HEK293 (cell line): ENCODE measurements at regions not wholly inside any gene's neighbourhood (a gene's known extent, or its start where the extent isn't known, plus 50 kb on each side); places are given as distances from the start of the nearest gene placed in this dataset.

Source experiments
- CTCF ChIA-PET: fragments of 350-600 bp; formaldehyde crosslinking; extraction: SDS; loops from one replicate; lab custom pipeline; 2021; ENCODE audit warnings: antibody characterized with exemption; lab: Yijun Ruan, JAX
- POLR2A ChIA-PET: fragments of 300-600 bp; formaldehyde crosslinking; extraction: SDS; loops from one replicate; lab custom pipeline; 2020; ENCODE audit warnings: antibody characterized with exemption, inconsistent platforms; lab: Yijun Ruan, JAX
- H3K27ac ChIP-seq: fragments of 200-500 bp; sonication (Bioruptor generic); 2 replicates; pipeline ENCODE4 v1.5.1; 2014; ENCODE audit warnings: low read depth, low read length, control low read depth, inconsistent platforms; ENCODE audit errors: extremely low read depth
- H3K36me3 ChIP-seq, 2 experiments: fragments of 200-500 bp in 1 of 2; sonication (Bioruptor generic) in 1 of 2; 1 replicate in 1 of 2; 2 replicates in 1 of 2; pipeline ENCODE4 v1.5.1; 2014 to 2017; ENCODE audit warnings: inconsistent platforms in 2 of 2, low read length in 2 of 2; ENCODE audit not compliant: control insufficient read depth in 2 of 2, insufficient read depth in 1 of 2
- H3K4me1 ChIP-seq: fragments of 200-500 bp; sonication (Bioruptor generic); 2 replicates; pipeline ENCODE4 v1.5.1; 2014; ENCODE audit warnings: mild to moderate bottlenecking, low read length, inconsistent platforms; ENCODE audit not compliant: control insufficient read depth, insufficient read depth
- H3K4me3 ChIP-seq: 2 replicates; pipeline ENCODE4 v1.5.1; 2011; ENCODE audit warnings: low read depth, mild to moderate bottlenecking, control low read depth, low read length, moderate library complexity
- H3K9me3 ChIP-seq: fragments of 200-500 bp; sonication (Bioruptor generic); 2 replicates; pipeline ENCODE4 v1.5.1; 2014; ENCODE audit warnings: low read depth, low read length, inconsistent platforms; ENCODE audit not compliant: control insufficient read depth, insufficient read depth
- BCL11A ChIP-seq: fragments of 450-650 bp; formaldehyde crosslinking; IDR thresholded peaks from 2 replicates; pipeline ENCODE4 v1.5.1; 2016; ENCODE audit warnings: low read depth, missing biosample characterization, missing genetic modification characterization
- EGR2 ChIP-seq: fragments of 450-650 bp; formaldehyde crosslinking; IDR thresholded peaks from 2 replicates; pipeline ENCODE4 v1.5.1; 2016; ENCODE audit warnings: low read depth, missing biosample characterization, missing genetic modification characterization
- GLI2 ChIP-seq: fragments of 450-650 bp; formaldehyde crosslinking; IDR thresholded peaks from 2 replicates; pipeline ENCODE4; 2017; ENCODE audit warnings: missing biosample characterization, missing genetic modification characterization, low read depth, borderline replicate concordance
- GLIS2 ChIP-seq: fragments of 450-650 bp; formaldehyde crosslinking; IDR thresholded peaks from 2 replicates; pipeline ENCODE4 v1.5.1; 2016; ENCODE audit warnings: missing biosample characterization, missing genetic modification characterization
- KLF10 ChIP-seq: fragments of 450-650 bp; IDR thresholded peaks from 2 replicates; pipeline ENCODE4 v1.5.1; 2018; ENCODE audit warnings: missing biosample characterization, mild to moderate bottlenecking, missing genetic modification characterization
- KLF9 ChIP-seq: fragments of 450-650 bp; formaldehyde crosslinking; IDR thresholded peaks from 2 replicates; pipeline ENCODE4 v1.5.1; 2016; ENCODE audit warnings: missing biosample characterization, missing genetic modification characterization, low read depth
- WT1 ChIP-seq: fragments of 450-650 bp; formaldehyde crosslinking; IDR thresholded peaks from 2 replicates; pipeline ENCODE4 v1.5.1; 2016; ENCODE audit warnings: missing biosample characterization, missing genetic modification characterization
- ZBTB20 ChIP-seq: fragments of 450-650 bp; formaldehyde crosslinking; IDR thresholded peaks from 2 replicates; pipeline ENCODE4 v1.5.1; 2016; ENCODE audit warnings: missing biosample characterization, missing genetic modification characterization
- ZBTB21 ChIP-seq: fragments of 450-650 bp; formaldehyde crosslinking; IDR thresholded peaks from 2 replicates; pipeline ENCODE4 v1.5.1; 2017; ENCODE audit warnings: missing biosample characterization, missing genetic modification characterization
- ZBTB48 ChIP-seq: fragments of 450-650 bp; formaldehyde crosslinking; IDR thresholded peaks from 2 replicates; pipeline ENCODE4 v1.5.1; 2016; ENCODE audit warnings: missing biosample characterization, missing genetic modification characterization
- ZNF10 ChIP-seq: fragments of 450-650 bp; formaldehyde crosslinking; IDR thresholded peaks from 2 replicates; pipeline ENCODE4 v1.5.1; 2017; ENCODE audit warnings: missing biosample characterization, missing genetic modification characterization
- ZNF112 ChIP-seq: fragments of 450-650 bp; formaldehyde crosslinking; IDR thresholded peaks from 2 replicates; pipeline ENCODE4 v1.5.0; 2017; ENCODE audit warnings: missing biosample characterization, missing genetic modification characterization
- ZNF133 ChIP-seq: fragments of 450-650 bp; formaldehyde crosslinking; IDR thresholded peaks from 2 replicates; pipeline ENCODE4 v1.5.1; 2016; ENCODE audit warnings: missing biosample characterization, missing genetic modification characterization
- ZNF157 ChIP-seq: fragments of 450-650 bp; formaldehyde crosslinking; IDR thresholded peaks from 2 replicates; pipeline ENCODE4 v1.5.1; 2016; ENCODE audit warnings: missing biosample characterization, missing genetic modification characterization
- ZNF23 ChIP-seq: fragments of 450-650 bp; formaldehyde crosslinking; IDR thresholded peaks from 2 replicates; pipeline ENCODE4 v1.5.1; 2016; ENCODE audit warnings: missing biosample characterization, missing genetic modification characterization, borderline replicate concordance
- ZNF324 ChIP-seq: fragments of 450-650 bp; formaldehyde crosslinking; IDR thresholded peaks from 2 replicates; pipeline ENCODE4 v1.5.1; 2016; ENCODE audit warnings: missing biosample characterization, missing genetic modification characterization
- ZNF335 ChIP-seq: fragments of 450-650 bp; formaldehyde crosslinking; conservative IDR thresholded peaks from 2 replicates; pipeline ENCODE4 v1.5.1; 2016; ENCODE audit warnings: missing biosample characterization, missing genetic modification characterization
- ZNF350 ChIP-seq: fragments of 450-650 bp; formaldehyde crosslinking; IDR thresholded peaks from 2 replicates; pipeline ENCODE4 v1.5.0; 2017; ENCODE audit warnings: missing biosample characterization, mild to moderate bottlenecking, missing genetic modification characterization
- ZNF391 ChIP-seq: fragments of 450-650 bp; formaldehyde crosslinking; IDR thresholded peaks from 2 replicates; pipeline ENCODE4 v1.5.1; 2016; ENCODE audit warnings: low read depth, missing biosample characterization, missing genetic modification characterization, borderline replicate concordance
- ZNF423 ChIP-seq: fragments of 450-650 bp; formaldehyde crosslinking; IDR thresholded peaks from 2 replicates; pipeline ENCODE4 v1.5.1; 2016; ENCODE audit warnings: missing biosample characterization, missing genetic modification characterization
- ZNF514 ChIP-seq: fragments of 450-650 bp; formaldehyde crosslinking; IDR thresholded peaks from 2 replicates; pipeline ENCODE4 v1.5.1; 2016; ENCODE audit warnings: missing biosample characterization, missing genetic modification characterization
- ZNF561 ChIP-seq: fragments of 450-650 bp; IDR thresholded peaks from 2 replicates; pipeline ENCODE4 v1.5.1; 2018; ENCODE audit warnings: missing biosample characterization, missing genetic modification characterization, borderline replicate concordance
- ZNF571 ChIP-seq: fragments of 450-650 bp; formaldehyde crosslinking; IDR thresholded peaks from 2 replicates; pipeline ENCODE4 v1.5.0; 2017; ENCODE audit warnings: missing biosample characterization, missing genetic modification characterization
- ZNF623 ChIP-seq: fragments of 450-650 bp; formaldehyde crosslinking; IDR thresholded peaks from 2 replicates; pipeline ENCODE4 v1.5.1; 2016; ENCODE audit warnings: missing biosample characterization, missing genetic modification characterization
- ZNF660 ChIP-seq: fragments of 450-650 bp; IDR thresholded peaks from 2 replicates; pipeline ENCODE4 v1.5.1; 2018; ENCODE audit warnings: missing biosample characterization, mild to moderate bottlenecking, missing genetic modification characterization
- ZNF707 ChIP-seq: fragments of 450-650 bp; formaldehyde crosslinking; IDR thresholded peaks from 2 replicates; pipeline ENCODE4 v1.5.1; 2016; ENCODE audit warnings: missing biosample characterization, missing genetic modification characterization
- ZSCAN23 ChIP-seq: fragments of 450-650 bp; formaldehyde crosslinking; IDR thresholded peaks from 2 replicates; pipeline ENCODE4 v1.5.1; 2016; ENCODE audit warnings: missing biosample characterization, missing genetic modification characterization
- TF ChIP-seq, protein P1 (sequence below): fragments of 450-650 bp; formaldehyde crosslinking; IDR thresholded peaks from 2 replicates; pipeline ENCODE4 v1.5.1; 2016; ENCODE audit warnings: missing biosample characterization, missing genetic modification characterization
- TF ChIP-seq, protein P2 (sequence below): fragments of 450-650 bp; formaldehyde crosslinking; IDR thresholded peaks from 2 replicates; pipeline ENCODE4 v1.5.1; 2017; ENCODE audit warnings: missing biosample characterization, mild to moderate bottlenecking, missing genetic modification characterization, moderate library complexity
- TF ChIP-seq, protein P3 (sequence below): fragments of 450-650 bp; formaldehyde crosslinking; IDR thresholded peaks from 2 replicates; pipeline ENCODE4 v1.5.1; 2017; ENCODE audit warnings: missing biosample characterization, missing genetic modification characterization
- TF ChIP-seq, protein P4 (sequence below): fragments of 450-650 bp; formaldehyde crosslinking; IDR thresholded peaks from 2 replicates; pipeline ENCODE4 v1.5.1; 2016; ENCODE audit warnings: missing biosample characterization, missing genetic modification characterization
- TF ChIP-seq, protein P5 (sequence below): fragments of 450-650 bp; formaldehyde crosslinking; IDR thresholded peaks from 2 replicates; pipeline ENCODE4 v1.5.1; 2016; ENCODE audit warnings: missing biosample characterization, missing genetic modification characterization

DNA sequence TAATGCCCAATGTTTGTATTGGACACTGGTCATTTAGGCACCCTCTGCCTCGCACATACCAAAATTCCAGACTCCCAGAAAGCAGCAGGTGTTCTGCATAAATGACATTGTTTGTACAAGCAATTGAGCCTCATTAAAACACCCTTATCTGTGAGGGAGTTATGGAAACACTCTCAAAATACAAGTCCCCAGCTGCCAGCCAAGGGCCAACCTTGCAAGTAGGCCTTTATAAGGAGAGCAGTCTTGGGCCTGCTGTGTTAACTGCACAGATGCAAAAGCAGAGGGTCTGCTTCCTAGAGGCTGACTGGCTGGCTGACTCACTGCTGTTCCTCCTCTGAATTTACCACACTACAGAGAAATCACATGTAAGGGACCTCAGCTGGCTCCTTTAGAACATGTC is 150.4 kb upstream of the HMGN3 start:
- POLR2A ChIA-PET = no interaction called here
- Histone ChIP-seq H3K4me3 (no peak overlapping the region), H3K4me1 (peaks cover 7% of the 10 kb centered on the region), H3K36me3 (no peaks in the 10 kb centered on the region), H3K27ac (no peak overlapping the region; the same call in 1 of the 2 replicates), H3K9me3 (no peaks in the 10 kb centered on the region)
- CTCF ChIA-PET = no interaction called here
- no peak for TF ChIP-seq ZNF514 (tag by site-specific recombination)
- TF ChIP-seq ZNF10 (tag by site-specific recombination) = no peak
- TF ChIP-seq, protein P1, sequence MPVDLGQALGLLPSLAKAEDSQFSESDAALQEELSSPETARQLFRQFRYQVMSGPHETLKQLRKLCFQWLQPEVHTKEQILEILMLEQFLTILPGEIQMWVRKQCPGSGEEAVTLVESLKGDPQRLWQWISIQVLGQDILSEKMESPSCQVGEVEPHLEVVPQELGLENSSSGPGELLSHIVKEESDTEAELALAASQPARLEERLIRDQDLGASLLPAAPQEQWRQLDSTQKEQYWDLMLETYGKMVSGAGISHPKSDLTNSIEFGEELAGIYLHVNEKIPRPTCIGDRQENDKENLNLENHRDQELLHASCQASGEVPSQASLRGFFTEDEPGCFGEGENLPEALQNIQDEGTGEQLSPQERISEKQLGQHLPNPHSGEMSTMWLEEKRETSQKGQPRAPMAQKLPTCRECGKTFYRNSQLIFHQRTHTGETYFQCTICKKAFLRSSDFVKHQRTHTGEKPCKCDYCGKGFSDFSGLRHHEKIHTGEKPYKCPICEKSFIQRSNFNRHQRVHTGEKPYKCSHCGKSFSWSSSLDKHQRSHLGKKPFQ (tag by site-specific recombination) = 0 out of 2 replicates have a peak, but pooled peaks have one; percentile 14
- TF ChIP-seq, protein P2, sequence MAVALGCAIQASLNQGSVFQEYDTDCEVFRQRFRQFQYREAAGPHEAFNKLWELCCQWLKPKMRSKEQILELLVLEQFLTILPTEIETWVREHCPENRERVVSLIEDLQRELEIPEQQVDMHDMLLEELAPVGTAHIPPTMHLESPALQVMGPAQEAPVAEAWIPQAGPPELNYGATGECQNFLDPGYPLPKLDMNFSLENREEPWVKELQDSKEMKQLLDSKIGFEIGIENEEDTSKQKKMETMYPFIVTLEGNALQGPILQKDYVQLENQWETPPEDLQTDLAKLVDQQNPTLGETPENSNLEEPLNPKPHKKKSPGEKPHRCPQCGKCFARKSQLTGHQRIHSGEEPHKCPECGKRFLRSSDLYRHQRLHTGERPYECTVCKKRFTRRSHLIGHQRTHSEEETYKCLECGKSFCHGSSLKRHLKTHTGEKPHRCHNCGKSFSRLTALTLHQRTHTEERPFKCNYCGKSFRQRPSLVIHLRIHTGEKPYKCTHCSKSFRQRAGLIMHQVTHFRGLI (tag by site-specific recombination) = no peak; the same call in 1 of the 2 replicates
- TF ChIP-seq WT1 (tag by site-specific recombination) = peak; percentile 96
- TF ChIP-seq, protein P3, sequence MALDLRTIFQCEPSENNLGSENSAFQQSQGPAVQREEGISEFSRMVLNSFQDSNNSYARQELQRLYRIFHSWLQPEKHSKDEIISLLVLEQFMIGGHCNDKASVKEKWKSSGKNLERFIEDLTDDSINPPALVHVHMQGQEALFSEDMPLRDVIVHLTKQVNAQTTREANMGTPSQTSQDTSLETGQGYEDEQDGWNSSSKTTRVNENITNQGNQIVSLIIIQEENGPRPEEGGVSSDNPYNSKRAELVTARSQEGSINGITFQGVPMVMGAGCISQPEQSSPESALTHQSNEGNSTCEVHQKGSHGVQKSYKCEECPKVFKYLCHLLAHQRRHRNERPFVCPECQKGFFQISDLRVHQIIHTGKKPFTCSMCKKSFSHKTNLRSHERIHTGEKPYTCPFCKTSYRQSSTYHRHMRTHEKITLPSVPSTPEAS (tag by site-specific recombination) = no peak
- TF ChIP-seq ZNF623 (tag by site-specific recombination) = no peak
- no peak for TF ChIP-seq ZNF335 (tag by site-specific recombination)
- no peak for TF ChIP-seq ZNF23 (tag by site-specific recombination)
- no peak for TF ChIP-seq ZNF324 (tag by site-specific recombination)
- no peak for TF ChIP-seq ZSCAN23 (tag by site-specific recombination)
- TF ChIP-seq GLI2 (tag by site-specific recombination) = no peak
- TF ChIP-seq ZBTB20 = no peak
- no peak for TF ChIP-seq ZNF112 (tag by site-specific recombination)
- no peak; the same call in 1 of the 2 replicates for TF ChIP-seq ZNF133 (tag by site-specific recombination)
- no peak for TF ChIP-seq ZNF157 (tag by site-specific recombination)
- TF ChIP-seq ZBTB48 (tag by site-specific recombination) = no peak; the same call in 1 of the 2 replicates
- TF ChIP-seq ZNF571 (tag by site-specific recombination) = no peak
- TF ChIP-seq, protein P4, sequence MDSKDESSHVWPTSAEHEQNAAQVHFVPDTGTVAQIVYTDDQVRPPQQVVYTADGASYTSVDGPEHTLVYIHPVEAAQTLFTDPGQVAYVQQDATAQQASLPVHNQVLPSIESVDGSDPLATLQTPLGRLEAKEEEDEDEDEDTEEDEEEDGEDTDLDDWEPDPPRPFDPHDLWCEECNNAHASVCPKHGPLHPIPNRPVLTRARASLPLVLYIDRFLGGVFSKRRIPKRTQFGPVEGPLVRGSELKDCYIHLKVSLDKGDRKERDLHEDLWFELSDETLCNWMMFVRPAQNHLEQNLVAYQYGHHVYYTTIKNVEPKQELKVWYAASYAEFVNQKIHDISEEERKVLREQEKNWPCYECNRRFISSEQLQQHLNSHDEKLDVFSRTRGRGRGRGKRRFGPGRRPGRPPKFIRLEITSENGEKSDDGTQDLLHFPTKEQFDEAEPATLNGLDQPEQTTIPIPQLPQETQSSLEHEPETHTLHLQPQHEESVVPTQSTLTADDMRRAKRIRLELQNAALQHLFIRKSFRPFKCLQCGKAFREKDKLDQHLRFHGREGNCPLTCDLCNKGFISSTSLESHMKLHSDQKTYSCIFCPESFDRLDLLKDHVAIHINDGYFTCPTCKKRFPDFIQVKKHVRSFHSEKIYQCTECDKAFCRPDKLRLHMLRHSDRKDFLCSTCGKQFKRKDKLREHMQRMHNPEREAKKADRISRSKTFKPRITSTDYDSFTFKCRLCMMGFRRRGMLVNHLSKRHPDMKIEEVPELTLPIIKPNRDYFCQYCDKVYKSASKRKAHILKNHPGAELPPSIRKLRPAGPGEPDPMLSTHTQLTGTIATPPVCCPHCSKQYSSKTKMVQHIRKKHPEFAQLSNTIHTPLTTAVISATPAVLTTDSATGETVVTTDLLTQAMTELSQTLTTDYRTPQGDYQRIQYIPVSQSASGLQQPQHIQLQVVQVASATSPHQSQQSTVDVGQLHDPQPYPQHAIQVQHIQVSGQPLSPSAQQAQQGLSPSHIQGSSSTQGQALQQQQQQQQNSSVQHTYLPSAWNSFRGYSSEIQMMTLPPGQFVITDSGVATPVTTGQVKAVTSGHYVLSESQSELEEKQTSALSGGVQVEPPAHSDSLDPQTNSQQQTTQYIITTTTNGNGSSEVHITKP = peak; percentile 51
- TF ChIP-seq ZBTB21 (tag by site-specific recombination) = no peak
- no peak for TF ChIP-seq ZNF350 (tag by site-specific recombination)
- no peak for TF ChIP-seq EGR2 (tag by site-specific recombination)
- no peak for TF ChIP-seq KLF10 (tag by site-specific recombination)
- no peak for TF ChIP-seq ZNF391 (tag by site-specific recombination)
- TF ChIP-seq, protein P5, sequence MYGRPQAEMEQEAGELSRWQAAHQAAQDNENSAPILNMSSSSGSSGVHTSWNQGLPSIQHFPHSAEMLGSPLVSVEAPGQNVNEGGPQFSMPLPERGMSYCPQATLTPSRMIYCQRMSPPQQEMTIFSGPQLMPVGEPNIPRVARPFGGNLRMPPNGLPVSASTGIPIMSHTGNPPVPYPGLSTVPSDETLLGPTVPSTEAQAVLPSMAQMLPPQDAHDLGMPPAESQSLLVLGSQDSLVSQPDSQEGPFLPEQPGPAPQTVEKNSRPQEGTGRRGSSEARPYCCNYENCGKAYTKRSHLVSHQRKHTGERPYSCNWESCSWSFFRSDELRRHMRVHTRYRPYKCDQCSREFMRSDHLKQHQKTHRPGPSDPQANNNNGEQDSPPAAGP (tag by site-specific recombination) = no peak
- peak; percentile 87 for TF ChIP-seq ZNF423 (tag by site-specific recombination)
- no peak for TF ChIP-seq BCL11A (tag by site-specific recombination)
- no peak for TF ChIP-seq ZNF707
- no peak for TF ChIP-seq KLF9 (tag by site-specific recombination)
- peak; percentile 78; the same call in 1 of the 2 replicates for TF ChIP-seq ZNF561 (tag by site-specific recombination)
- no peak for TF ChIP-seq ZNF660 (tag by site-specific recombination)
- no peak for TF ChIP-seq GLIS2 (tag by site-specific recombination)
